ENCODE measurements at regions not wholly inside any gene's neighbourhood (a gene's known extent, or its start where the extent isn't known, plus 50 kb on each side); places are given as distances from the start of the nearest gene placed in this dataset.

- TF ChIP-seq CTCF (IDR thresholded peaks at IDR 0.05) = no peak
- TF ChIP-seq POLR2A (IDR thresholded peaks at IDR 0.05) = no peak
These were observed 344.5 kb upstream of the PLET1 start for GRCh38 chr11:112605093-112605666.
